ENCODE measurements at regions not wholly inside any gene's neighbourhood (a gene's known extent, or its start where the extent isn't known, plus 50 kb on each side); places are given as distances from the start of the nearest gene placed in this dataset.

DNA sequence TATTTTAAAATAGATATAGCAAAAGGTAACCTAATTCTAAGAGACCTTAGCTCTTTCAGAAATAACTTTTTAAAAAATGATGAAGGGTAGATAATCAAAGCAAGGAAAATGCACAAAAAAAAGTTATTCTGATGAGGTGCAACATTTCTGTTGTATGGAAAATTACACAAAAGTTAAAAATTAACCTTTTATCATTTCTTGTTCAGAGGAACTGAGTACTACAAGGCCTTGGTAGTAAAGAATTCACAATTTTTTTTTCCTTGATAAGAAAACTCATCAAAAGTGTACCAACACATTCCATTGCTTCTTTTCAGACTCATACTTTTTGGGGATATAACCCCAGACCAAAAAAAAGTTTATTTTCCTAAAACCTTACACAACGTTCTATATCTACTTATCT is 213.0 kb downstream of the IL15 start:
- Histone ChIP-seq H3K23me2 (ENCODE audit: insufficient read length, low read depth, low read length, poor library complexity, severe bottlenecking) (no peaks in the 10 kb centered on the region), H3K27ac (ENCODE audit: insufficient read length, low read depth, low read length) (no peak overlapping the region), H3K4me1 (ENCODE audit: insufficient read depth, low read length) (no peaks in the 10 kb centered on the region), H2BK120ac (ENCODE audit: low read depth, low read length, poor library complexity, severe bottlenecking) (no peak overlapping the region), H3K79me1 (ENCODE audit: insufficient read depth, low read depth, low read length, poor library complexity, severe bottlenecking) (no peaks in the 10 kb centered on the region), H3K14ac (ENCODE audit: insufficient read depth, low read length) (no peak overlapping the region), H4K91ac (ENCODE audit: insufficient read length, low read depth, low read length) (no peak overlapping the region), H3K23ac (ENCODE audit: insufficient read length, low read depth, low read length) (no peak overlapping the region), H3T11ph (ENCODE audit: low read length) (no peak overlapping the region), H2BK15ac (ENCODE audit: low read depth, low read length) (no peak overlapping the region), H3K9ac (ENCODE audit: extremely low read depth, insufficient read length, low read length) (no peak overlapping the region), H3K9me3 (ENCODE audit: control insufficient read depth, low read depth, low read length) (no peaks in the 10 kb centered on the region), H4K8ac (replicated peaks; ENCODE audit: insufficient read length, low read depth, low read length) (no peak overlapping the region), H3K79me2 (ENCODE audit: insufficient read depth, low read length) (no peaks in the 10 kb centered on the region), H3K4me2 (ENCODE audit: insufficient read depth, insufficient read length, low read length) (no peak overlapping the region), H3K56ac (ENCODE audit: insufficient read length, low read depth, low read length) (no peak overlapping the region), H3K4ac (ENCODE audit: low read depth, low read length) (no peak overlapping the region), H3K18ac (ENCODE audit: insufficient read length, low read depth, low read length) (no peak overlapping the region), H2BK5ac (ENCODE audit: insufficient read length, low read length) (no peak overlapping the region), H2AFZ (ENCODE audit: low read length) (no peak overlapping the region), H4K5ac (ENCODE audit: insufficient read length, low read depth, low read length) (no peak overlapping the region), H2BK20ac (ENCODE audit: low read depth, low read length, poor library complexity, severe bottlenecking) (no peak overlapping the region), H3K27me3 (ENCODE audit: insufficient read depth, low read length) (no peaks in the 10 kb centered on the region), H4K20me1 (ENCODE audit: control insufficient read depth, insufficient read depth, insufficient read length) (no peaks in the 10 kb centered on the region), H2AK5ac (ENCODE audit: insufficient read length, low read length) (no peak overlapping the region), H2BK12ac (ENCODE audit: insufficient read length, low read depth, low read length) (no peak overlapping the region)
- H3K4me1 Mint-ChIP-seq = 0 out of 4 replicates have a peak, but pooled peaks cover 0 to 2% of the 10 kb centered on the region in 2 experiments
- WGBS (ENCODE audit: extremely low coverage, insufficient read length, low lambda C conversion rate) = 100% methylated on average over 1 of the region's 1 CpG
- TF ChIP-seq, protein P1, sequence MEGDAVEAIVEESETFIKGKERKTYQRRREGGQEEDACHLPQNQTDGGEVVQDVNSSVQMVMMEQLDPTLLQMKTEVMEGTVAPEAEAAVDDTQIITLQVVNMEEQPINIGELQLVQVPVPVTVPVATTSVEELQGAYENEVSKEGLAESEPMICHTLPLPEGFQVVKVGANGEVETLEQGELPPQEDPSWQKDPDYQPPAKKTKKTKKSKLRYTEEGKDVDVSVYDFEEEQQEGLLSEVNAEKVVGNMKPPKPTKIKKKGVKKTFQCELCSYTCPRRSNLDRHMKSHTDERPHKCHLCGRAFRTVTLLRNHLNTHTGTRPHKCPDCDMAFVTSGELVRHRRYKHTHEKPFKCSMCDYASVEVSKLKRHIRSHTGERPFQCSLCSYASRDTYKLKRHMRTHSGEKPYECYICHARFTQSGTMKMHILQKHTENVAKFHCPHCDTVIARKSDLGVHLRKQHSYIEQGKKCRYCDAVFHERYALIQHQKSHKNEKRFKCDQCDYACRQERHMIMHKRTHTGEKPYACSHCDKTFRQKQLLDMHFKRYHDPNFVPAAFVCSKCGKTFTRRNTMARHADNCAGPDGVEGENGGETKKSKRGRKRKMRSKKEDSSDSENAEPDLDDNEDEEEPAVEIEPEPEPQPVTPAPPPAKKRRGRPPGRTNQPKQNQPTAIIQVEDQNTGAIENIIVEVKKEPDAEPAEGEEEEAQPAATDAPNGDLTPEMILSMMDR (conservative IDR thresholded peaks at IDR 0.05) = no peak
- H3K4me3 Mint-ChIP-seq = no peak overlapping the region
- peaks cover 0 to 4% of the 10 kb centered on the region in 2 experiments; a peak in 2 of 5 replicates for H3K9me3 Mint-ChIP-seq
- no peaks in the 10 kb centered on the region for H3K27me3 Mint-ChIP-seq (ENCODE audit: low read depth)
- no peak for DNase-seq
- no peak overlapping the region for H3K27ac Mint-ChIP-seq
- H3K36me3 Mint-ChIP-seq (ENCODE audit: insufficient read depth in 1 of 3, low read depth in 3 of 3) = peaks cover 0 to 5% (median 0%) of the 10 kb centered on the region in 3 experiments; a peak in 3 of 7 replicates

All from H9 (cell line).